ENCODE measurements at regions not wholly inside any gene's neighbourhood (a gene's known extent, or its start where the extent isn't known, plus 50 kb on each side); places are given as distances from the start of the nearest gene placed in this dataset.

- TF ChIP-seq CTCF (IDR thresholded peaks at IDR 0.05; ENCODE audit: low read depth, low read length, missing control alignments) = no peak
- no peak overlapping the region for H3K4me3 ChIP-seq (replicated peaks; ENCODE audit: low read depth, low read length)
- DNase-seq (ENCODE audit: extremely low read depth, low read depth) = no peak
Measured at GRCh38 chr5:103621548-103621930, 59.0 kb upstream of the NUDT12 start.

GRCh38 chr5:103620851-103621547, 58.4 kb upstream of the NUDT12 start:
- DNase-seq (ENCODE audit: extremely low read depth, low read depth) = no peak
- TF ChIP-seq CTCF (IDR thresholded peaks at IDR 0.05; ENCODE audit: low read depth, low read length, missing control alignments) = no peak
- H3K4me3 ChIP-seq (replicated peaks; ENCODE audit: low read depth, low read length) = no peak overlapping the region

- no peak for TF ChIP-seq CTCF (IDR thresholded peaks at IDR 0.05; ENCODE audit: low read depth, low read length, missing control alignments)
- H3K4me3 ChIP-seq (replicated peaks; ENCODE audit: low read depth, low read length) = no peak overlapping the region
- no peak for DNase-seq (ENCODE audit: extremely low read depth, low read depth)
Measured at GRCh38 chr5:103617913-103618312, 55.3 kb upstream of the NUDT12 start.

GRCh38 chr5:103617090-103617489, 54.5 kb upstream of the NUDT12 start:
- TF ChIP-seq CTCF (IDR thresholded peaks at IDR 0.05; ENCODE audit: low read depth, low read length, missing control alignments) = no peak
- no peak overlapping the region for H3K4me3 ChIP-seq (replicated peaks; ENCODE audit: low read depth, low read length)
- DNase-seq (ENCODE audit: extremely low read depth, low read depth) = no peak

GRCh38 chr5:103612545-103612944, 50.0 kb upstream of the NUDT12 start:
- no peak for DNase-seq (ENCODE audit: extremely low read depth, low read depth)
- no peak overlapping the region for H3K4me3 ChIP-seq (replicated peaks; ENCODE audit: low read depth, low read length)
- TF ChIP-seq CTCF (IDR thresholded peaks at IDR 0.05; ENCODE audit: low read depth, low read length, missing control alignments) = no peak

Data from HFF-Myc (cell line).